PC-9 (cell line): ENCODE measurements at regions not wholly inside any gene's neighbourhood (a gene's known extent, or its start where the extent isn't known, plus 50 kb on each side); places are given as distances from the start of the nearest gene placed in this dataset.

Source experiments
- BruUV-seq: library from RNA; stranded (reverse); fragments of 400-500 nt; replicated peaks from 2 replicates; lab custom pipeline; 2021; lab: Mats Ljungman, UMichigan
- CTCF ChIA-PET: fragments of 300-600 bp; sonication (Branson Sonifier 250); formaldehyde crosslinking; loops from one replicate; lab custom pipeline; 2022; ENCODE audit warnings: antibody characterized with exemption; lab: Charles Lee
- POLR2A ChIA-PET: fragments of 300-600 bp; sonication (Branson Sonifier 250); formaldehyde crosslinking; loops from one replicate; lab custom pipeline; 2022; ENCODE audit warnings: antibody characterized with exemption; ENCODE audit not compliant: unreplicated experiment; lab: Charles Lee
- DNase-seq, 2 experiments: peaks; one replicate each; pipeline versions ENCODE4 v3.0.0 to v3.0.0-alpha.2; 2015 to 2022; ENCODE audit warnings: mixed read lengths in 1 of 2
- H2AFZ ChIP-seq: fragments of 200-600 bp; sonication (generic); 2 replicates; pipeline ENCODE4 v1.8.1; 2017; ENCODE audit warnings: antibody characterized with exemption
- H3F3A ChIP-seq: fragments of 200-600 bp; sonication (generic); 2 replicates; pipeline ENCODE4 v1.8.1; 2017; ENCODE audit warnings: antibody characterized with exemption, mild to moderate bottlenecking, low read depth; ENCODE audit not compliant: insufficient read depth
- H3K27ac ChIP-seq: fragments of 200-600 bp; sonication (generic); 2 replicates; pipeline ENCODE4 v1.6.1; 2016; ENCODE audit warnings: mixed run types
- H3K27me3 ChIP-seq: fragments of 200-600 bp; sonication (generic); 2 replicates; pipeline ENCODE4 v1.6.1; 2016; ENCODE audit warnings: low read depth, mixed run types; ENCODE audit not compliant: insufficient read depth
- H3K36me3 ChIP-seq: fragments of 200-600 bp; sonication (generic); 2 replicates; pipeline ENCODE4 v1.6.1; 2016; ENCODE audit warnings: low read depth, mixed run types
- H3K4me1 ChIP-seq: fragments of 200-600 bp; sonication (generic); replicated peaks from 2 replicates; pipeline ENCODE4 v1.6.1; 2016; ENCODE audit warnings: mixed run types; ENCODE audit not compliant: insufficient read depth
- H3K4me2 ChIP-seq: fragments of 200-600 bp; sonication (generic); 2 replicates; pipeline ENCODE4 v1.6.1; 2017; ENCODE audit warnings: mixed run types
- H3K4me3 ChIP-seq: fragments of 200-600 bp; sonication (generic); 2 replicates; pipeline ENCODE4 v1.6.1; 2016; ENCODE audit warnings: mixed run types
- H3K79me2 ChIP-seq: fragments of 200-600 bp; sonication (generic); 2 replicates; pipeline ENCODE4 v1.6.1; 2017; ENCODE audit warnings: low read depth, mixed run types
- H3K9me2 ChIP-seq: fragments of 200-600 bp; sonication (generic); 2 replicates; pipeline ENCODE4 v1.8.1; 2017; ENCODE audit warnings: mild to moderate bottlenecking; ENCODE audit not compliant: insufficient read depth
- H3K9me3 ChIP-seq: fragments of 200-600 bp; sonication (generic); 2 replicates; pipeline ENCODE4 v1.8.1; 2016; ENCODE audit warnings: low read depth; ENCODE audit not compliant: insufficient read depth
- H4K20me1 ChIP-seq: fragments of 200-600 bp; sonication (generic); 2 replicates; pipeline ENCODE4 v1.8.1; 2017; ENCODE audit not compliant: insufficient read depth
- CTCF ChIP-seq: fragments of 200-600 bp; sonication (generic); conservative IDR thresholded peaks from 2 replicates; pipeline ENCODE4 v1.6.1; 2017; ENCODE audit warnings: mixed run types, antibody characterized with exemption, mild to moderate bottlenecking, moderate library complexity
- EZH2 ChIP-seq: fragments of 200-600 bp; sonication (generic); IDR thresholded peaks from 2 replicates; pipeline ENCODE4 v1.8.0; 2017; ENCODE audit warnings: antibody characterized with exemption, low read depth
- intact Hi-C: fragments of 100-400 bp; cut with micrococcal nuclease; formaldehyde crosslinking; loops from one replicate; pipeline ENCODE4 v1.10.0; 2022; ENCODE audit not compliant: unreplicated experiment

- H3K9me3 ChIP-seq = no peaks in the 10 kb centered on the region
- H4K20me1 ChIP-seq = no peaks in the 10 kb centered on the region
- no peaks in the 10 kb centered on the region for H3K27me3 ChIP-seq
- H3K36me3 ChIP-seq = no peaks in the 10 kb centered on the region
- no TSS peak for BruUV-seq
- no peak for DNase-seq
- TF ChIP-seq CTCF (no peak), EZH2 (no peak)
- H3K4me1 ChIP-seq = no peaks in the 10 kb centered on the region
- ChIA-PET POLR2A (no interaction called here), CTCF (no interaction called here)
- H3F3A ChIP-seq = no peaks in the 10 kb centered on the region
- no peaks in the 10 kb centered on the region for H3K79me2 ChIP-seq
- H3K4me3 ChIP-seq = no peak overlapping the region
- H2AFZ ChIP-seq = no peak overlapping the region
- no peaks in the 10 kb centered on the region for H3K9me2 ChIP-seq
- H3K27ac ChIP-seq = no peak overlapping the region
- H3K4me2 ChIP-seq = no peak overlapping the region
- intact Hi-C loops = no loop called here
Measured at GRCh38 chr19:31018936-31019335, 330.3 kb downstream of the TSHZ3 start.

- Histone ChIP-seq H3K27ac (no peak overlapping the region), H3K4me2 (no peak overlapping the region), H3K9me3 (no peaks in the 10 kb centered on the region), H3K4me1 (no peaks in the 10 kb centered on the region), H3F3A (no peaks in the 10 kb centered on the region), H3K36me3 (no peaks in the 10 kb centered on the region), H3K79me2 (no peaks in the 10 kb centered on the region), H3K27me3 (no peaks in the 10 kb centered on the region), H3K9me2 (no peaks in the 10 kb centered on the region), H2AFZ (no peak overlapping the region), H3K4me3 (no peak overlapping the region), H4K20me1 (no peaks in the 10 kb centered on the region)
- intact Hi-C loops = no loop called here
- no peak for DNase-seq
- BruUV-seq = no TSS peak
- POLR2A ChIA-PET = no interaction called here
- CTCF ChIA-PET = no interaction called here
- TF ChIP-seq EZH2 = no peak
- no peak for TF ChIP-seq CTCF
Measured at GRCh38 chr19:31015778-31016177, 333.5 kb downstream of the TSHZ3 start.

GRCh38 chr19:31014668-31015067 lies 334.6 kb downstream of the TSHZ3 start:
- POLR2A ChIA-PET = no interaction called here
- Histone ChIP-seq H3K27me3 (no peaks in the 10 kb centered on the region), H3K4me2 (no peak overlapping the region), H4K20me1 (no peaks in the 10 kb centered on the region), H3K4me1 (no peaks in the 10 kb centered on the region), H2AFZ (no peak overlapping the region), H3F3A (no peaks in the 10 kb centered on the region), H3K4me3 (no peak overlapping the region), H3K27ac (no peak overlapping the region), H3K36me3 (no peaks in the 10 kb centered on the region), H3K9me3 (no peaks in the 10 kb centered on the region), H3K79me2 (no peaks in the 10 kb centered on the region), H3K9me2 (no peaks in the 10 kb centered on the region)
- CTCF ChIA-PET = no interaction called here
- DNase-seq = no peak
- intact Hi-C loops = no loop called here
- TF ChIP-seq EZH2 (no peak), CTCF (no peak)
- BruUV-seq = no TSS peak
